Breast epithelium (tissue), 4 donors: ENCODE measurements at regions not wholly inside any gene's neighbourhood (a gene's known extent, or its start where the extent isn't known, plus 50 kb on each side); places are given as distances from the start of the nearest gene placed in this dataset.

Source experiments
- DNase-seq, 2 donors: peaks; one replicate each; pipeline ENCODE4 v3.0.0-alpha.2; 2019; ENCODE audit warnings: low spot score in 2 of 2
- H3K27ac ChIP-seq, 2 donors: fragments of 200-600 bp; sonication (generic) in 1 of 2; one replicate each; pipeline ENCODE4 v1.5.1; 2016 to 2019; ENCODE audit warnings: mild to moderate bottlenecking in 1 of 2
- H3K27me3 ChIP-seq, 2 donors: fragments of 200-600 bp; sonication (generic) in 1 of 2; one replicate each; pipeline versions ENCODE4 v1.5.1 to v1.6.0; 2017 to 2019; ENCODE audit warnings: control low read depth in 1 of 2, mild to moderate bottlenecking in 1 of 2
- H3K36me3 ChIP-seq: fragments of 200-600 bp; one replicate; pipeline ENCODE4 v1.5.1; 2019
- H3K4me1 ChIP-seq, 2 donors: fragments of 200-600 bp; sonication (generic); one replicate each; pipeline ENCODE4 v1.5.1; 2016 to 2019; ENCODE audit warnings: control low read depth in 1 of 2
- H3K4me3 ChIP-seq, 3 donors: fragments of 200-600 bp; sonication (generic); 1 replicate in 2 of 3; 2 replicates in 1 of 3; pipeline ENCODE4 v1.5.1; 2016 to 2019; ENCODE audit warnings: mild to moderate bottlenecking in 3 of 3, moderate library complexity in 2 of 3
- H3K9me3 ChIP-seq, 2 donors: fragments of 200-600 bp; sonication (generic) in 1 of 2; one replicate each; pipeline ENCODE4 v1.5.1; 2016 to 2019; ENCODE audit warnings: control low read depth in 1 of 2
- POLR2A ChIP-seq: fragments of 450-650 bp; IDR thresholded peaks from one replicate; pipeline ENCODE4 v1.6.1; 2016; ENCODE audit warnings: antibody characterized with exemption, mild to moderate bottlenecking, moderate library complexity
- POLR2AphosphoS5 ChIP-seq, 3 donors: sonication (generic); formaldehyde crosslinking; IDR thresholded peaks; one replicate each; pipeline ENCODE4 v1.6.1; 2017; ENCODE audit warnings: antibody characterized with exemption in 3 of 3
- intact Hi-C: fragments of 100-400 bp; cut with DNase I; formaldehyde crosslinking; loops from one replicate; pipeline ENCODE4 v1.15.1; 2023; ENCODE audit warnings: low total_unique reads
- TF ChIP-seq, protein P1 (sequence below), 3 donors: fragments of 450-650 bp; IDR thresholded peaks; one replicate each; pipeline ENCODE4 v1.5.1; 2016 to 2017; ENCODE audit warnings: antibody characterized with exemption in 3 of 3, mild to moderate bottlenecking in 3 of 3, moderate library complexity in 3 of 3

- intact Hi-C loops: no loop called here
- Histone ChIP-seq H3K4me1 (no peaks in the 10 kb centered on the region), H3K27me3 (no peaks in the 10 kb centered on the region), H3K36me3 (no peaks in the 10 kb centered on the region), H3K4me3 (no peak overlapping the region), H3K9me3 (no peaks in the 10 kb centered on the region), H3K27ac (no peak overlapping the region)
- no peak for TF ChIP-seq POLR2AphosphoS5 (IDR thresholded peaks at IDR 0.05)
- TF ChIP-seq, protein P1, sequence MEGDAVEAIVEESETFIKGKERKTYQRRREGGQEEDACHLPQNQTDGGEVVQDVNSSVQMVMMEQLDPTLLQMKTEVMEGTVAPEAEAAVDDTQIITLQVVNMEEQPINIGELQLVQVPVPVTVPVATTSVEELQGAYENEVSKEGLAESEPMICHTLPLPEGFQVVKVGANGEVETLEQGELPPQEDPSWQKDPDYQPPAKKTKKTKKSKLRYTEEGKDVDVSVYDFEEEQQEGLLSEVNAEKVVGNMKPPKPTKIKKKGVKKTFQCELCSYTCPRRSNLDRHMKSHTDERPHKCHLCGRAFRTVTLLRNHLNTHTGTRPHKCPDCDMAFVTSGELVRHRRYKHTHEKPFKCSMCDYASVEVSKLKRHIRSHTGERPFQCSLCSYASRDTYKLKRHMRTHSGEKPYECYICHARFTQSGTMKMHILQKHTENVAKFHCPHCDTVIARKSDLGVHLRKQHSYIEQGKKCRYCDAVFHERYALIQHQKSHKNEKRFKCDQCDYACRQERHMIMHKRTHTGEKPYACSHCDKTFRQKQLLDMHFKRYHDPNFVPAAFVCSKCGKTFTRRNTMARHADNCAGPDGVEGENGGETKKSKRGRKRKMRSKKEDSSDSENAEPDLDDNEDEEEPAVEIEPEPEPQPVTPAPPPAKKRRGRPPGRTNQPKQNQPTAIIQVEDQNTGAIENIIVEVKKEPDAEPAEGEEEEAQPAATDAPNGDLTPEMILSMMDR (IDR thresholded peaks at IDR 0.05): no peak
- TF ChIP-seq POLR2A: no peak
- no peak for DNase-seq
Observed at GRCh38 chr17:52828621-52829020, 670.1 kb upstream of the CA10 start.

- Histone ChIP-seq H3K36me3 (no peaks in the 10 kb centered on the region), H3K4me1 (no peaks in the 10 kb centered on the region), H3K4me3 (no peak overlapping the region), H3K27ac (no peak overlapping the region), H3K9me3 (no peaks in the 10 kb centered on the region), H3K27me3 (no peaks in the 10 kb centered on the region)
- TF ChIP-seq, protein P1 (IDR thresholded peaks at IDR 0.05): no peak
- no peak for TF ChIP-seq POLR2AphosphoS5 (IDR thresholded peaks at IDR 0.05)
- TF ChIP-seq POLR2A: no peak
- DNase-seq: no peak
- intact Hi-C loops: no loop called here
Observed at GRCh38 chr17:52827526-52827925, 669.0 kb upstream of the CA10 start.

DNA sequence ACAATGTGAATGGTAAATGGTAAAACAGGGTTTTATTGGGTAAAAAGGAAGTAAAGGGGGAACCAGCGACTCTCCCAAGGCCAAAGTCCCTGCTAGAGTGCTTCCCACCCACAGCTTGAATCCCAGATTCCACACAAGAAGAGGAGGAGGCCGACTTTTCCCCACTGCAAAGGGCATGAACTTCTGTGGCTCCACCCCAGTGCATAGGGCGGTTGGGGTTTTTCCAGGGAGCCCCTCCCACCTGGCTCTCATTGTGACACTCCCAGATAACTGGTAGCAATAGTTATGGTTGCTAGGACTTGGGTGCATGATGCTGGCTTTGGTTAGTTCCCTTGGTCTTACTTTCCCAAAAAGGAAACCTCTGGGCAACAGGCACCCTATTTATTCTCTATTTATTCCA lies 666.0 kb upstream of the CA10 start:
- TF ChIP-seq POLR2AphosphoS5 (IDR thresholded peaks at IDR 0.05) (no peak), POLR2A (no peak)
- TF ChIP-seq, protein P1 (IDR thresholded peaks at IDR 0.05): no peak
- no peak overlapping the region for H3K4me3 ChIP-seq
- H3K27ac ChIP-seq: no peak overlapping the region
- DNase-seq: no peak
- H3K27me3 ChIP-seq: no peaks in the 10 kb centered on the region
- H3K36me3 ChIP-seq: no peaks in the 10 kb centered on the region
- no peaks in the 10 kb centered on the region for H3K9me3 ChIP-seq
- intact Hi-C loops: no loop called here
- H3K4me1 ChIP-seq: no peaks in the 10 kb centered on the region

DNA sequence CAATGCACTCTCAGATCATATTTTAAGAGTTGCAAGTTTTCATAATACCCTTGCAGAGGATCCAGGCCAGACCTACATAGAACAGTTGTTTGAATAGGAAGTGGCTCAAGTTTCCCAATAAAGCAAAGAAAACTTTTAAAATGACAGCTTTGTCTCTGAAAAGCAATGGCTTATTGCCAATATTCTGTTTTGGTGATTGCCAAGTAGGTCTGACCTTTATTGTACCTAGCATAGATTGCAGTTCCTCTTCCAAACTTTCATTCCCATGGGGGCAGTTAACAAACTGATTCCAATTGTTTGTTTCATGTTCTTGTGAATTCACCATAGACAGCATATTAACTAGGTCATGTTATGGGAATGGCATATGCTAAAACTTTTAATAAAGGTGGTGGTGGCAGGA lies 664.6 kb upstream of the CA10 start:
- intact Hi-C loops: no loop called here
- no peaks in the 10 kb centered on the region for H3K9me3 ChIP-seq
- no peak overlapping the region for H3K27ac ChIP-seq
- TF ChIP-seq POLR2A (no peak), POLR2AphosphoS5 (IDR thresholded peaks at IDR 0.05) (no peak)
- TF ChIP-seq, protein P1 (IDR thresholded peaks at IDR 0.05): no peak
- no peak for DNase-seq
- H3K4me3 ChIP-seq: no peak overlapping the region
- no peaks in the 10 kb centered on the region for H3K27me3 ChIP-seq
- H3K4me1 ChIP-seq: no peaks in the 10 kb centered on the region
- H3K36me3 ChIP-seq: no peaks in the 10 kb centered on the region

DNA sequence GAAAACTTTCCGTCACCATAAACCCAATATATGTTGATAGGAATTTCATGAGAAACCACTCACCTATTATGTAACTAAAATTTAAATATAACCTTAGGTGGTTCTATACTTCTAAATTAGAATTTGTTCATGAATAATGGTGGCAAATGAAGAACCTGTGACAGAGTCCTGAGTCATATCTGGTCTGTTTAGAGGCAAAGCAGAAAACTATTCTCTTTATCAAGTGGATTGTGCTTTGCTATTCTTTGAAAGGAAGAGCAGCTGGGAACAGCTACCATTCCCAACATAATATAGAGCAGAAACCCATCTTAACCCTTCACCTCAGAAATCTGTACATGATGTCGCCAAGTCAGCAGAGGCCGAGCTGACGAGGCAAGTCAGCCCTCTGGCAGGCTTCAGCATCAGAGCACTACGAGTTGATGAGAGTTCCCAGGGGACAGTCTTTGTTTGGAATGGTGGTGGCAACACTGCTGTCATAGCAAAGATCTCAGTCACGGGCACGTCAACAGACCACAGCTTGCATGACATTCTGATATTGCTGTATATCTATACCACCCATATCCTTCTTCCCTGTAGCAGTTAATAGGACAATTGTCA lies 631.9 kb upstream of the CA10 start:
- intact Hi-C loops: loop anchor here (10.0 kb wide), 1 partner anchor 1154 kb away; no protein-coding TSS in a partner anchor
- H3K4me1 ChIP-seq: no peaks in the 10 kb centered on the region
- H3K27me3 ChIP-seq: no peaks in the 10 kb centered on the region
- no peak for DNase-seq
- no peaks in the 10 kb centered on the region for H3K9me3 ChIP-seq
- no peak overlapping the region for H3K27ac ChIP-seq
- no peak overlapping the region for H3K4me3 ChIP-seq
- TF ChIP-seq POLR2AphosphoS5 (IDR thresholded peaks at IDR 0.05): no peak
- TF ChIP-seq, protein P1 (IDR thresholded peaks at IDR 0.05): no peak
- no peak for TF ChIP-seq POLR2A
- no peaks in the 10 kb centered on the region for H3K36me3 ChIP-seq
